ENCODE measurements at regions not wholly inside any gene's neighbourhood (a gene's known extent, or its start where the extent isn't known, plus 50 kb on each side); places are given as distances from the start of the nearest gene placed in this dataset.

- no peak for DNase-seq
These were observed 98.4 kb downstream of the ZFP36L2 start for GRCh38 chr2:43127941-43128558.

GRCh38 chr2:43127208-43127940, 99.0 kb downstream of the ZFP36L2 start:
- DNase-seq = peak; percentile 87

GRCh38 chr2:43126817-43127207, 99.6 kb downstream of the ZFP36L2 start:
- no peak for DNase-seq

GRCh38 chr2:43125090-43125998, 101.1 kb downstream of the ZFP36L2 start:
- DNase-seq = no peak

- no peak for DNase-seq
These were observed 101.7 kb downstream of the ZFP36L2 start for GRCh38 chr2:43124687-43125057.

- no peak for DNase-seq
These were observed 102.3 kb downstream of the ZFP36L2 start for GRCh38 chr2:43123981-43124686.

- DNase-seq = no peak
These were observed 102.9 kb downstream of the ZFP36L2 start for GRCh38 chr2:43123486-43123885.

GRCh38 chr2:43123028-43123427, 103.4 kb downstream of the ZFP36L2 start:
- no peak for DNase-seq

- no peak for DNase-seq
These were observed 104.7 kb downstream of the ZFP36L2 start for GRCh38 chr2:43121580-43122314.

GRCh38 chr2:43119303-43119702, 107.1 kb downstream of the ZFP36L2 start:
- DNase-seq = no peak

- DNase-seq = no peak
These were observed 108.8 kb downstream of the ZFP36L2 start for GRCh38 chr2:43117521-43118143.

GRCh38 chr2:43116988-43117387, 109.4 kb downstream of the ZFP36L2 start:
- DNase-seq = no peak

- DNase-seq = no peak
These were observed 110.5 kb downstream of the ZFP36L2 start for GRCh38 chr2:43115881-43116280.

GRCh38 chr2:43114210-43114609, 112.2 kb downstream of the ZFP36L2 start:
- DNase-seq = no peak

GRCh38 chr2:43111788-43112554, 114.4 kb downstream of the ZFP36L2 start:
- no peak for DNase-seq

- no peak for DNase-seq
These were observed 115.9 kb downstream of the ZFP36L2 start for GRCh38 chr2:43110442-43110871.

- DNase-seq = no peak
These were observed 117.1 kb downstream of the ZFP36L2 start for GRCh38 chr2:43109261-43109743.

GRCh38 chr2:43107679-43108078, 118.7 kb downstream of the ZFP36L2 start:
- no peak for DNase-seq

- DNase-seq = no peak
These were observed 119.6 kb downstream of the ZFP36L2 start for GRCh38 chr2:43106559-43107527.

All from CD4-positive, alpha-beta T cell treated with Interleukin-21 for 1 hour (primary cell).